Esophagus muscularis mucosa (tissue), 4 donors: ENCODE measurements at regions not wholly inside any gene's neighbourhood (a gene's known extent, or its start where the extent isn't known, plus 50 kb on each side); places are given as distances from the start of the nearest gene placed in this dataset.

ENCODE experiments used
- DNase-seq: peaks from one replicate; pipeline ENCODE4 v3.0.0-alpha.2; 2017; ENCODE audit errors: extremely low spot score
- H3K27ac ChIP-seq, 4 donors: fragments of 200-600 bp; sonication (generic); replicated peaks in 1 of 4; 1 replicate in 3 of 4; 2 replicates in 1 of 4; pipeline ENCODE4 v1.5.1; 2016 to 2019; ENCODE audit warnings: mild to moderate bottlenecking in 1 of 4
- H3K27me3 ChIP-seq, 4 donors: fragments of 200-600 bp; sonication (generic); one replicate each; pipeline versions ENCODE4 v1.5.1 to v1.6.0; 2016 to 2019
- H3K36me3 ChIP-seq, 4 donors: fragments of 200-600 bp; sonication (generic); one replicate each; pipeline ENCODE4 v1.5.1; 2016 to 2019
- H3K4me1 ChIP-seq, 4 donors: fragments of 200-600 bp; sonication (generic); one replicate each; pipeline ENCODE4 v1.5.1; 2016 to 2019
- H3K4me3 ChIP-seq, 4 donors: fragments of 200-600 bp; sonication (generic); 1 replicate in 2 of 4; 2 replicates in 2 of 4; pipeline ENCODE4 v1.5.1; 2016 to 2019; ENCODE audit warnings: mild to moderate bottlenecking in 4 of 4, moderate library complexity in 1 of 4
- H3K9me3 ChIP-seq, 4 donors: fragments of 200-600 bp; sonication (generic); 1 replicate in 3 of 4; 2 replicates in 1 of 4; pipeline ENCODE4 v1.5.1; 2016 to 2019
- EP300 ChIP-seq: sonication (generic); formaldehyde crosslinking; IDR thresholded peaks from one replicate; pipeline ENCODE4 v1.6.1; 2017; ENCODE audit warnings: antibody characterized with exemption
- POLR2A ChIP-seq: fragments of 450-650 bp; IDR thresholded peaks from one replicate; pipeline ENCODE4 v1.6.1; 2017; ENCODE audit warnings: antibody characterized with exemption, moderate library complexity, mild to moderate bottlenecking, low read depth
- POLR2AphosphoS5 ChIP-seq, 2 donors: sonication (generic); formaldehyde crosslinking; IDR thresholded peaks; one replicate each; pipeline ENCODE4 v1.6.1; 2017; ENCODE audit warnings: antibody characterized with exemption in 2 of 2
- whole genome bisulfite sequencing: methylation state at CpG from one replicate; pipeline ENCODE4 v1.1.5; 2018; 5-methylcytosine and 5-hydroxymethylcytosine counted together
- intact Hi-C: fragments of 100-400 bp; cut with DNase I; formaldehyde crosslinking; loops from one replicate; pipeline ENCODE4 v1.15.1; 2023
- TF ChIP-seq, protein P1 (sequence below), 3 experiments: fragments of 200-600 bp in 2 of 3; fragments of 450-650 bp in 1 of 3; sonication (generic) in 2 of 3; IDR thresholded peaks; one replicate each; pipeline ENCODE4 v1.5.1; 2017 to 2019; ENCODE audit warnings: antibody characterized with exemption in 3 of 3, mild to moderate bottlenecking in 2 of 3, moderate library complexity in 1 of 3

DNA sequence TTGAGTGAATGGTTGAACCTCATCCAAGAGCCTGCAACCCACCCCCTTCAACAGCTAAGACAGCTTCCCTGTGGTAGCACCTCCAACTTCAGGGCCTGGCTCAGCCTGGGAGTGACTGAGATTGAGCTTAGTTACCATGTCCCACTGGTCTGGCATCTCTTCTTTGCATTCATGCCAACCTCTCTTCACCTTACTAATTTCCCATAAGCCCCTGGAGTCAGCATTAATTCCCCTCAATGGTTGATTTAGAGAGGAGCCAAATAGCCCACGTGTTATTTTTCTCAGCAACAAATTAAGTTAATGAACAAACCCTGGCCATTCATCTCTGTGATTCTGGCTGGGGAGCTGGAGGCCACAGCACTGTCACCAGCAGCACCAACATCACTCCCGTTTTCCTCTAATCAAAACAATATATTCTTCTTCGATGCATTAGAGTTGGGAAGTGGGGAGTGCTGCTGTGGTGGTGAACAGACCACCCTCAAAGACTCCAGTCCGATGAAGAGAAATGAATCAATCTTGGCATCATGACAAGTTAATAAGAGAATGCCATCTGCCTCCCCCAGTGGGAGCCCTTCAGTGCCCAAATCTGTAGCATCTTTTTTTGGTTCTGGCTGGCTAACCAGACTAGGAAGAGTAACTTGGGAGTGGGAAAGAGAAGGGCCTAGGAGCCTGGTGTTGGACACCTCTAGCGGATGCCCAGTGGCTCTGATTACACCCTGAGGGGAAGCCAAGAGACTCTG lies 83.2 kb upstream of the ADRA1D start:
- Histone ChIP-seq H3K4me3 (no peak overlapping the region), H3K27ac (no peak overlapping the region), H3K9me3 (no peaks in the 10 kb centered on the region), H3K36me3 (no peaks in the 10 kb centered on the region), H3K4me1 (no peaks in the 10 kb centered on the region), H3K27me3 (no peaks in the 10 kb centered on the region)
- TF ChIP-seq POLR2A (no peak), EP300 (no peak), POLR2AphosphoS5 (IDR thresholded peaks at IDR 0.05) (no peak)
- TF ChIP-seq, protein P1, sequence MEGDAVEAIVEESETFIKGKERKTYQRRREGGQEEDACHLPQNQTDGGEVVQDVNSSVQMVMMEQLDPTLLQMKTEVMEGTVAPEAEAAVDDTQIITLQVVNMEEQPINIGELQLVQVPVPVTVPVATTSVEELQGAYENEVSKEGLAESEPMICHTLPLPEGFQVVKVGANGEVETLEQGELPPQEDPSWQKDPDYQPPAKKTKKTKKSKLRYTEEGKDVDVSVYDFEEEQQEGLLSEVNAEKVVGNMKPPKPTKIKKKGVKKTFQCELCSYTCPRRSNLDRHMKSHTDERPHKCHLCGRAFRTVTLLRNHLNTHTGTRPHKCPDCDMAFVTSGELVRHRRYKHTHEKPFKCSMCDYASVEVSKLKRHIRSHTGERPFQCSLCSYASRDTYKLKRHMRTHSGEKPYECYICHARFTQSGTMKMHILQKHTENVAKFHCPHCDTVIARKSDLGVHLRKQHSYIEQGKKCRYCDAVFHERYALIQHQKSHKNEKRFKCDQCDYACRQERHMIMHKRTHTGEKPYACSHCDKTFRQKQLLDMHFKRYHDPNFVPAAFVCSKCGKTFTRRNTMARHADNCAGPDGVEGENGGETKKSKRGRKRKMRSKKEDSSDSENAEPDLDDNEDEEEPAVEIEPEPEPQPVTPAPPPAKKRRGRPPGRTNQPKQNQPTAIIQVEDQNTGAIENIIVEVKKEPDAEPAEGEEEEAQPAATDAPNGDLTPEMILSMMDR (IDR thresholded peaks at IDR 0.05), result no peak
- 74% methylated on average over 5 of the region's 5 CpGs for WGBS
- peak; percentile 70 for DNase-seq
- intact Hi-C loops, result no loop called here

DNA sequence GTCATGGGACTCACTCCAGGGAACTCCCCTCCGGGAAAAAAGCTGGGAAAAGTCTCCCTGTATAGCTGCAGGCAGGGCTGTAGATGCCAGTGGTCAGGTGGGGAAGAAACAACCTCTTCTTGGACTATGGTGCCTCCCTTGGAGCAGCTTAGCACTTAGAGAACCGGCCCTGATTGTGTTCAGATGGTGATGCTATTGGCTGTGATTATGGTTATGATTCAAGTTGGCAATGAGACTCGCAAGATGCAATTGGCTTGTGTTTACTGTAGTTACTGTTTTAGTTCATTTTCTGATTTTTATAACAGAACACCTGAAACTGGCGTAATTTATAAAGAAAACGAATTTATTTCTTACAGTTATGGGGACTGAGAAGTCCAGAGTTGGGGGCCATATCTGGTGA lies 80.9 kb upstream of the ADRA1D start:
- peak; percentile 88 for DNase-seq
- TF ChIP-seq EP300 (no peak), POLR2A (no peak), POLR2AphosphoS5 (IDR thresholded peaks at IDR 0.05) (no peak)
- TF ChIP-seq, protein P1 (IDR thresholded peaks at IDR 0.05), result no peak
- Histone ChIP-seq H3K36me3 (no peaks in the 10 kb centered on the region), H3K4me1 (no peaks in the 10 kb centered on the region), H3K9me3 (no peaks in the 10 kb centered on the region), H3K4me3 (no peak overlapping the region), H3K27me3 (no peaks in the 10 kb centered on the region), H3K27ac (no peak overlapping the region)
- intact Hi-C loops, result no loop called here
- 88% methylated on average over 5 of the region's 5 CpGs for WGBS

DNA sequence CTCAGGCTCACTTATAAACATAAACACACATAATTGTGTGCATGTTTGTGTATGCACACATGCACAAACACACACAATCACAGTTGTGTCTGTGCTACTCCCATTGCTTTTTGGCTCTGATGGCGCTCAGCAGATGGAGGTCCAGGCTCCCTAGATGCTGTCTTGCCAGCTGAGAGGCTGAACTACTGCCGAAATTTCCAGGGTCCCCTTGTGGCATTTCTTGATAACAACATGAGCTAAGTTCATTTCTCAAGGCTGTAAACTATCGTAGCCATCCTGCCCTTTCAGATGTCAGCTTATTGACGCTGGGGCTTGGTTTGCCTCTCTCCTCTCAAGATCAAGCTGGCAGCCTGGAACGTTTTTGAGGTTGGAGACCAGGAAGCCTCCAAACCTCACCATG lies 80.1 kb upstream of the ADRA1D start:
- TF ChIP-seq, protein P1 (IDR thresholded peaks at IDR 0.05), result no peak
- TF ChIP-seq POLR2AphosphoS5 (IDR thresholded peaks at IDR 0.05) (no peak), EP300 (no peak), POLR2A (no peak)
- intact Hi-C loops, result no loop called here
- Histone ChIP-seq H3K4me1 (no peaks in the 10 kb centered on the region), H3K9me3 (no peaks in the 10 kb centered on the region), H3K27me3 (no peaks in the 10 kb centered on the region), H3K4me3 (no peak overlapping the region), H3K36me3 (no peaks in the 10 kb centered on the region), H3K27ac (no peak overlapping the region)
- peak; percentile 68 for DNase-seq
- WGBS, result 69% methylated on average over 5 of the region's 5 CpGs

DNA sequence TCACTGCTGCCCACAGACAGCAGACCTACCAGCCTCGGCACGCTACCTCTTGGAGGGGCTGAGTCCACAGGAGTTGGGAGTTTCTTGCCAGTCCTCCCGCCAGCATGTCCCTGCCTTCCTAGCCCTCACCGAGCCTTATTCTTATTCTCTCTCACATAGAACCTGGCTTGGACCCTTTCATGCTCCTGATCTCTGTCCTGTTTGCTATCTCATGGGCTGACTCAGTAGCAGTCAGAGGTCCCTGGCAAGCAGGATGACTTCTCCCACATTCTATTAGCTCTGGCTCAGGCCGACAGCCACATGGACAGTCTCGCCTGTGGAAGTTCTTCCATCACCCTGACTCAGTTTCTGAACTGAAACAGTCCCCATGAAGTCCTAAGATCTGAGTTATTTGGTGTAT lies 79.5 kb upstream of the ADRA1D start:
- DNase-seq, result peak; percentile 91
- Histone ChIP-seq H3K9me3 (no peaks in the 10 kb centered on the region), H3K27me3 (no peaks in the 10 kb centered on the region), H3K4me1 (no peaks in the 10 kb centered on the region), H3K4me3 (no peak overlapping the region), H3K36me3 (no peaks in the 10 kb centered on the region), H3K27ac (no peak overlapping the region)
- TF ChIP-seq POLR2A, result no peak
- TF ChIP-seq EP300, result no peak
- TF ChIP-seq, protein P1 (IDR thresholded peaks at IDR 0.05), result no peak
- TF ChIP-seq POLR2AphosphoS5 (IDR thresholded peaks at IDR 0.05), result no peak
- intact Hi-C loops, result no loop called here
- 91% methylated on average over 6 of the region's 6 CpGs for WGBS

DNA sequence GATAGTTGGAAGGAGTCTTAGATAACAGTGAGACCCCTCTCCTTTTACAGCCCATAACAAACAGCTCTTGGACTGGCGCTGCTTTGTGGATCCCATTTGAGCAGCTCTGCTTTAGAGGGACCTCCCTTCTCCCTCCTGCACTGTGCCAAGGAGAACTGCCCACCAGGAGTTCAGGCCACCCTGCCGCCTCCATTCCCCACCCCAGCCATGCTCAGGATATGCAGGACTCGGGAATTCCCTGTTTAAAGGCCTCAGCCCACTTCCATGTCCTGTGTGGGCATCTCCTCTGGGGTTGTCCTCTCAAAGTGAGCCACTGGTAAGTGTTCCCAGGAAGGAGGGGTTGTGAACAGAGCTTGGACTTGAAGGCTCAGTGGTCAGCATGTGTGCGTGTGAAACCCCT lies 78.9 kb upstream of the ADRA1D start:
- no peaks in the 10 kb centered on the region for H3K36me3 ChIP-seq
- intact Hi-C loops, result no loop called here
- peak; percentile 86 for DNase-seq
- no peak for TF ChIP-seq EP300
- no peak for TF ChIP-seq POLR2A
- TF ChIP-seq, protein P1 (IDR thresholded peaks at IDR 0.05), result no peak
- no peak for TF ChIP-seq POLR2AphosphoS5 (IDR thresholded peaks at IDR 0.05)
- no peaks in the 10 kb centered on the region for H3K4me1 ChIP-seq
- H3K4me3 ChIP-seq, result no peak overlapping the region
- 94% methylated on average over 3 of the region's 4 CpGs for WGBS
- no peaks in the 10 kb centered on the region for H3K9me3 ChIP-seq
- H3K27ac ChIP-seq, result no peak overlapping the region
- no peaks in the 10 kb centered on the region for H3K27me3 ChIP-seq
